Gastroesophageal sphincter (tissue), 3 donors: ENCODE measurements at regions not wholly inside any gene's neighbourhood (a gene's known extent, or its start where the extent isn't known, plus 50 kb on each side); places are given as distances from the start of the nearest gene placed in this dataset.

Experiments used
- EP300 ChIP-seq: sonication (generic); formaldehyde crosslinking; IDR thresholded peaks from one replicate; pipeline ENCODE4 v1.6.1; 2017; ENCODE audit warnings: antibody characterized with exemption, mild to moderate bottlenecking
- POLR2A ChIP-seq, 2 donors: fragments of 450-650 bp; IDR thresholded peaks; one replicate each; pipeline ENCODE4 v1.6.1; 2017; ENCODE audit warnings: antibody characterized with exemption in 2 of 2, mild to moderate bottlenecking in 2 of 2, moderate library complexity in 1 of 2
- POLR2AphosphoS5 ChIP-seq: sonication (generic); formaldehyde crosslinking; IDR thresholded peaks from one replicate; pipeline ENCODE4 v1.6.1; 2017; ENCODE audit warnings: antibody characterized with exemption
- TF ChIP-seq, protein P1 (sequence below), 4 experiments: fragments of 200-600 bp in 2 of 4; fragments of 450-650 bp in 2 of 4; sonication (generic) in 1 of 4; IDR thresholded peaks; one replicate each; pipeline ENCODE4 v1.5.1; 2017 to 2019; ENCODE audit warnings: antibody characterized with exemption in 4 of 4, mild to moderate bottlenecking in 2 of 4, moderate library complexity in 2 of 4

DNA sequence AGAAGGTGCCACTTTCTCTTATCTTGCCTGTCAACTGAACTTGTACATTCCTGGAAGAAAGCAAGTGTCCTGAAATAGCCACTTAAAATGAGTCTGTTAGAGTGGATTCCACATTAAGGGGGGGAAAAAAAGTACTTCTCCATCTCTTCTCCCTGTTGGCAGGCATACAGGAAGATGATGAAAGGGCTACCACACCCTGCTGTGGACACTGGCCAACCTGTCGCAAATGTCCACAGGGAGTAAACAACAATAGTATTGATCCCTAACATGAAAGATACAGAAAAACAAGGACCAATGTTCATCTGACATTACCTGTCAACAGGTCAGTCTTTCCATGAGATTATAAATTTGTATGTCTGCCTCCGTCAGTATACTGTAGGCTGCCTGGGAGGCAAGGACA is 265.1 kb upstream of the MAP3K1 start:
- TF ChIP-seq, protein P1, sequence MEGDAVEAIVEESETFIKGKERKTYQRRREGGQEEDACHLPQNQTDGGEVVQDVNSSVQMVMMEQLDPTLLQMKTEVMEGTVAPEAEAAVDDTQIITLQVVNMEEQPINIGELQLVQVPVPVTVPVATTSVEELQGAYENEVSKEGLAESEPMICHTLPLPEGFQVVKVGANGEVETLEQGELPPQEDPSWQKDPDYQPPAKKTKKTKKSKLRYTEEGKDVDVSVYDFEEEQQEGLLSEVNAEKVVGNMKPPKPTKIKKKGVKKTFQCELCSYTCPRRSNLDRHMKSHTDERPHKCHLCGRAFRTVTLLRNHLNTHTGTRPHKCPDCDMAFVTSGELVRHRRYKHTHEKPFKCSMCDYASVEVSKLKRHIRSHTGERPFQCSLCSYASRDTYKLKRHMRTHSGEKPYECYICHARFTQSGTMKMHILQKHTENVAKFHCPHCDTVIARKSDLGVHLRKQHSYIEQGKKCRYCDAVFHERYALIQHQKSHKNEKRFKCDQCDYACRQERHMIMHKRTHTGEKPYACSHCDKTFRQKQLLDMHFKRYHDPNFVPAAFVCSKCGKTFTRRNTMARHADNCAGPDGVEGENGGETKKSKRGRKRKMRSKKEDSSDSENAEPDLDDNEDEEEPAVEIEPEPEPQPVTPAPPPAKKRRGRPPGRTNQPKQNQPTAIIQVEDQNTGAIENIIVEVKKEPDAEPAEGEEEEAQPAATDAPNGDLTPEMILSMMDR (IDR thresholded peaks at IDR 0.05) = no peak
- TF ChIP-seq POLR2A (IDR thresholded peaks at IDR 0.05) (no peak), EP300 (no peak), POLR2AphosphoS5 (no peak)
